ENCODE measurements at regions not wholly inside any gene's neighbourhood (a gene's known extent, or its start where the extent isn't known, plus 50 kb on each side); places are given as distances from the start of the nearest gene placed in this dataset.

DNA sequence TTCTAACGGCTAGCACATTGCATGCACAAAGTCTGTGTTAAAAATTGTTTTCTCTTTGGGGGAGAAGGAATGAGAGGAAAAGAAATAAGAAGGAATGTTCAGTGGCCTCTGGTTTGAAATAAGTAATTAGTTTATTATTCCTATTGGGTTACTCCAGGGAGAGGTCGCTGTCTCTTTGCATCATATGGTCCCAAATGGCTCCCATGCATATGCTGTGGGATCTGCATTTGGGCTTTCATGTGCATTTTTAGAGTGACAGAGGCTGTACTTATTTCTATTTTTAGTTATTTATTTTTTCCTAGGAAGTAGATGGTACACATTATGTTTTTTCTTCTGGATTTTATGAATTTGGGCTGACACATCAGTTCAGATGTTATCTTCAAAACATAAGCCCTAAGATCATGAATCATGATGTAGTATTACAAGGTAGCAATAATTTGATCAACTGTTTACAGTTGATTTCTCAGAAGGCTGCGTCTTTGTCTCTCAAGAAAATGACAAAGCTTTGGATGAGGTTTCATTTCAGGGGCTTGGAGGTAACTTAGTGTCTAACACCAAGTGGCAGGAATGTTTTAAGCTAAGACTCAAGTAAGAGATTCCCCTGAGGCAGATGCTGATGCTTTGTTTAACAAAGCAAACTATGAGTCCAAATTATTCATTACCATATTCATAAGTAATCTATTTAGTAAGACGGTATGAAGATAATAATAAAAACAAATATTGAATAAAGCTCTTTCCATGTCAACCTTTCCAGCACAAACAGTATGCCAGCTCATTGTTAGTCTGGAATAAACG lies 247.7 kb downstream of the NSUN3 start:
- TF ChIP-seq, protein P1, sequence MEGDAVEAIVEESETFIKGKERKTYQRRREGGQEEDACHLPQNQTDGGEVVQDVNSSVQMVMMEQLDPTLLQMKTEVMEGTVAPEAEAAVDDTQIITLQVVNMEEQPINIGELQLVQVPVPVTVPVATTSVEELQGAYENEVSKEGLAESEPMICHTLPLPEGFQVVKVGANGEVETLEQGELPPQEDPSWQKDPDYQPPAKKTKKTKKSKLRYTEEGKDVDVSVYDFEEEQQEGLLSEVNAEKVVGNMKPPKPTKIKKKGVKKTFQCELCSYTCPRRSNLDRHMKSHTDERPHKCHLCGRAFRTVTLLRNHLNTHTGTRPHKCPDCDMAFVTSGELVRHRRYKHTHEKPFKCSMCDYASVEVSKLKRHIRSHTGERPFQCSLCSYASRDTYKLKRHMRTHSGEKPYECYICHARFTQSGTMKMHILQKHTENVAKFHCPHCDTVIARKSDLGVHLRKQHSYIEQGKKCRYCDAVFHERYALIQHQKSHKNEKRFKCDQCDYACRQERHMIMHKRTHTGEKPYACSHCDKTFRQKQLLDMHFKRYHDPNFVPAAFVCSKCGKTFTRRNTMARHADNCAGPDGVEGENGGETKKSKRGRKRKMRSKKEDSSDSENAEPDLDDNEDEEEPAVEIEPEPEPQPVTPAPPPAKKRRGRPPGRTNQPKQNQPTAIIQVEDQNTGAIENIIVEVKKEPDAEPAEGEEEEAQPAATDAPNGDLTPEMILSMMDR (IDR thresholded peaks at IDR 0.05): no peak
- no peak for TF ChIP-seq POLR2A (IDR thresholded peaks at IDR 0.05)
